ENCODE measurements at regions not wholly inside any gene's neighbourhood (a gene's known extent, or its start where the extent isn't known, plus 50 kb on each side); places are given as distances from the start of the nearest gene placed in this dataset.

GRCh38 chr7:92915348-92915747 is 79.0 kb upstream of the CDK6 start:
- H3K4me1 ChIP-seq: peaks cover 0 to 6% (median 0%) of the 10 kb centered on the region in 3 donors
- no peak for FAIRE-seq
- no peaks in the 10 kb centered on the region for H3K9me3 ChIP-seq
- ATAC-seq: no peak
- H3K4me3 ChIP-seq: no peak overlapping the region
- no peak for TF ChIP-seq CTCF (IDR thresholded peaks at IDR 0.05)
- no peaks in the 10 kb centered on the region for H3K27me3 ChIP-seq
- no peaks in the 10 kb centered on the region for H3K36me3 ChIP-seq
- intact Hi-C loops (cut with DNase I): no loop called here
- no peak for DNase-seq
- 81 to 90% methylated on average over 3 of the region's 3 CpGs for WGBS, 2 donors
- no peak overlapping the region for H3K27ac ChIP-seq

GRCh38 chr7:92914645-92915044 is 78.3 kb upstream of the CDK6 start:
- 62 to 74% methylated on average over 2 of the region's 2 CpGs for WGBS, 2 donors
- no peak for FAIRE-seq

GRCh38 chr7:92913849-92914248 is 77.5 kb upstream of the CDK6 start:
- 70 to 78% methylated on average over 3 of the region's 3 CpGs for WGBS, 2 donors
- no peak overlapping the region for H3K27ac ChIP-seq
- TF ChIP-seq CTCF (IDR thresholded peaks at IDR 0.05): no peak

More at GRCh38 chr7:92914645-92915044, 78.3 kb upstream of the CDK6 start:
- TF ChIP-seq CTCF (IDR thresholded peaks at IDR 0.05): no peak
- Histone ChIP-seq H3K4me1 (peaks cover 0 to 6% (median 0%) of the 10 kb centered on the region in 3 donors), H3K27me3 (no peaks in the 10 kb centered on the region), H3K9me3 (no peaks in the 10 kb centered on the region), H3K36me3 (no peaks in the 10 kb centered on the region), H3K27ac (no peak overlapping the region), H3K4me3 (no peak overlapping the region)
- no peak for ATAC-seq
- no peak for DNase-seq
- intact Hi-C loops (cut with DNase I): no loop called here

GRCh38 chr7:92910976-92911375 is 74.6 kb upstream of the CDK6 start:
- Histone ChIP-seq H3K4me3 (no peak overlapping the region), H3K27me3 (no peaks in the 10 kb centered on the region), H3K36me3 (no peaks in the 10 kb centered on the region), H3K4me1 (no peaks in the 10 kb centered on the region), H3K9me3 (no peaks in the 10 kb centered on the region), H3K27ac (no peak overlapping the region)
- no peak for ATAC-seq
- intact Hi-C loops (cut with DNase I): no loop called here
- FAIRE-seq: no peak
- WGBS, 2 donors: 90 to 96% methylated on average over 3 of the region's 3 CpGs
- no peak for TF ChIP-seq CTCF (IDR thresholded peaks at IDR 0.05)
- DNase-seq: no peak

More at GRCh38 chr7:92913849-92914248, 77.5 kb upstream of the CDK6 start:
- no peaks in the 10 kb centered on the region for H3K36me3 ChIP-seq
- ATAC-seq (no peak), FAIRE-seq (no peak), DNase-seq (no peak)
- no peaks in the 10 kb centered on the region for H3K9me3 ChIP-seq
- no peak overlapping the region for H3K4me3 ChIP-seq
- no peaks in the 10 kb centered on the region for H3K27me3 ChIP-seq
- intact Hi-C loops (cut with DNase I): no loop called here
- peaks cover 0 to 6% (median 0%) of the 10 kb centered on the region in 3 donors for H3K4me1 ChIP-seq

DNA sequence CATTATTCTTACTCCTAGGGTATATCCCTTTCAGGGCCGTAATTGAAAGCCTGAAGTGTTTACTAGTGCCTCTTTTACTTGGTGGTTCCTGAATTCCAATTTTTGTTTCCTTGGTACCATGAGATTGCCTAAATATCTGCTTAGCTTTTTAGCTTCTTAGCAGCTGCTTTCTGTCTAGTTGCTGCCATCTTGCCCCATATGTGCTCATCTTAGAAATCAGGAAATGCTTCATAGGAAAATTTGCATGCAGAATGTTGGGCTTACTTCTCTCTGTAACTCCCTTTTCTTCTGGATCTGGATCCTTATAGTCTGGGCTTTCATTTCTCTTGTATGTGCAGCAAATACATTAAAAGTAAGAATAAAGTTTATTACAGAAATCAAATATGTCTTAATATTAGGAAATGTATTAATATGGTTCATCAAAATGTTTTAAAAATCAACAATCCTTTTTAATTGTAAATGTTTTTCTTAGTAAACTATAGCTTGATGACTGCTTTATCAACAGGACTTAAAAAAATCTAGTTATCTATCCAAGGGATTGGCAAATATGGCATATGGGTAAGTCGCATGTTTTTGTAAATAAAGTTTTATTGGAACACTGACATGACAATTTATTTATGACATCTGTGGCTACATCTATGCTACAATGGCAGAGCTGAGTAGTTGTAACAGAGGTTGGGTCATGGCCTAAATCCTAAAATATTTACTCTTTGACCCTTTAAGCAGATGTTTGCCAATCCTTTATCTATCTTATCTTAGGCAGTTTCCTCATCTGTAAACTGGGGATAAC is 73.5 kb upstream of the CDK6 start:
- Histone ChIP-seq H3K9me3 (no peaks in the 10 kb centered on the region), H3K27ac (no peak overlapping the region), H3K4me3 (no peak overlapping the region), H3K36me3 (no peaks in the 10 kb centered on the region), H3K4me1 (no peaks in the 10 kb centered on the region), H3K27me3 (no peaks in the 10 kb centered on the region)
- ATAC-seq: no peak
- no peak for FAIRE-seq
- no peak for DNase-seq
- intact Hi-C loops (cut with DNase I): no loop called here
- 83 to 85% methylated on average over 2 of the region's 2 CpGs for WGBS, 2 donors
- no peak for TF ChIP-seq CTCF (IDR thresholded peaks at IDR 0.05)
